ENCODE measurements at regions not wholly inside any gene's neighbourhood (a gene's known extent, or its start where the extent isn't known, plus 50 kb on each side); places are given as distances from the start of the nearest gene placed in this dataset.

GRCh38 chr9:119050281-119050680 is 319.0 kb downstream of the BRINP1 start:
- no peak for DNase-seq
- H3K36me3 ChIP-seq, result no peaks in the 10 kb centered on the region
- no peaks in the 10 kb centered on the region for H3K4me1 ChIP-seq
- no peak for TF ChIP-seq POLR2A (IDR thresholded peaks at IDR 0.05)
- no peak for TF ChIP-seq CTCF (IDR thresholded peaks at IDR 0.05)
- no peak overlapping the region for H3K4me3 ChIP-seq
- no peaks in the 10 kb centered on the region for H3K27me3 ChIP-seq
- intact Hi-C loops (cut with DNase I; ENCODE audit: low total_unique reads), result no loop called here
- H3K9me3 ChIP-seq, result no peaks in the 10 kb centered on the region
- no peak overlapping the region for H3K27ac ChIP-seq

- Histone ChIP-seq H3K9me3 (no peaks in the 10 kb centered on the region), H3K27me3 (no peaks in the 10 kb centered on the region), H3K27ac (no peak overlapping the region), H3K36me3 (no peaks in the 10 kb centered on the region), H3K4me3 (no peak overlapping the region), H3K4me1 (no peaks in the 10 kb centered on the region)
- intact Hi-C loops (cut with DNase I; ENCODE audit: low total_unique reads), result no loop called here
- TF ChIP-seq CTCF (IDR thresholded peaks at IDR 0.05) (no peak), POLR2A (IDR thresholded peaks at IDR 0.05) (no peak)
- no peak for DNase-seq
Measured at GRCh38 chr9:119052339-119053030, 316.8 kb downstream of the BRINP1 start.

GRCh38 chr9:119053070-119053469 is 316.2 kb downstream of the BRINP1 start:
- H3K9me3 ChIP-seq, result no peaks in the 10 kb centered on the region
- no peaks in the 10 kb centered on the region for H3K27me3 ChIP-seq
- no peaks in the 10 kb centered on the region for H3K4me1 ChIP-seq
- TF ChIP-seq CTCF (IDR thresholded peaks at IDR 0.05), result no peak
- TF ChIP-seq POLR2A (IDR thresholded peaks at IDR 0.05), result no peak
- no peak for DNase-seq
- H3K27ac ChIP-seq, result no peak overlapping the region
- no peaks in the 10 kb centered on the region for H3K36me3 ChIP-seq
- H3K4me3 ChIP-seq, result no peak overlapping the region
- intact Hi-C loops (cut with DNase I; ENCODE audit: low total_unique reads), result no loop called here

- H3K27me3 ChIP-seq, result no peaks in the 10 kb centered on the region
- DNase-seq, result no peak
- TF ChIP-seq POLR2A (IDR thresholded peaks at IDR 0.05) (no peak), CTCF (IDR thresholded peaks at IDR 0.05) (no peak)
- H3K9me3 ChIP-seq, result no peaks in the 10 kb centered on the region
- H3K36me3 ChIP-seq, result no peaks in the 10 kb centered on the region
- no peak overlapping the region for H3K27ac ChIP-seq
- no peak overlapping the region for H3K4me3 ChIP-seq
- intact Hi-C loops (cut with DNase I; ENCODE audit: low total_unique reads), result no loop called here
- H3K4me1 ChIP-seq, result no peaks in the 10 kb centered on the region
Measured at GRCh38 chr9:119060629-119061385, 308.4 kb downstream of the BRINP1 start.

- Histone ChIP-seq H3K4me3 (no peak overlapping the region), H3K4me1 (no peaks in the 10 kb centered on the region), H3K27me3 (no peaks in the 10 kb centered on the region), H3K27ac (no peak overlapping the region), H3K9me3 (no peaks in the 10 kb centered on the region), H3K36me3 (no peaks in the 10 kb centered on the region)
- no peak for DNase-seq
- intact Hi-C loops (cut with DNase I; ENCODE audit: low total_unique reads), result no loop called here
- TF ChIP-seq CTCF (IDR thresholded peaks at IDR 0.05) (no peak), POLR2A (IDR thresholded peaks at IDR 0.05) (no peak)
Measured at GRCh38 chr9:119071636-119072035, 297.6 kb downstream of the BRINP1 start.
